Mucosa of descending colon (tissue), 3 donors: ENCODE measurements at regions not wholly inside any gene's neighbourhood (a gene's known extent, or its start where the extent isn't known, plus 50 kb on each side); places are given as distances from the start of the nearest gene placed in this dataset.

Source experiments
- ATAC-seq: fragments of 200-7000 bp; cut with Tn5 transposase; one replicate; pipeline ENCODE4 v1.9.1; 2020; ENCODE audit warnings: mild to moderate bottlenecking, moderate library complexity
- DNase-seq, 3 donors: peaks; one replicate each; pipeline ENCODE4 v3.0.0-alpha.2; 2020
- H3K36me3 ChIP-seq: fragments of 200-600 bp; one replicate; pipeline ENCODE4 v1.8.0; 2021; ENCODE audit warnings: low read depth, mild to moderate bottlenecking
- H3K4me1 ChIP-seq: fragments of 200-600 bp; one replicate; pipeline ENCODE4 v1.8.0; 2021; ENCODE audit warnings: low read depth, mild to moderate bottlenecking
- H3K4me3 ChIP-seq: fragments of 200-600 bp; one replicate; pipeline ENCODE4 v1.8.0; 2021; ENCODE audit warnings: mild to moderate bottlenecking
- H3K9me3 ChIP-seq: fragments of 200-600 bp; one replicate; pipeline ENCODE4 v1.8.0; 2021; ENCODE audit warnings: mild to moderate bottlenecking
- CTCF ChIP-seq: fragments of 200-600 bp; IDR thresholded peaks from one replicate; pipeline ENCODE4 v1.8.0; 2022; ENCODE audit warnings: antibody characterized with exemption, mild to moderate bottlenecking
- intact Hi-C, 2 donors: fragments of 100-400 bp; cut with DNase I in 1 of 2; cut with micrococcal nuclease in 1 of 2; formaldehyde crosslinking; loops; one replicate each; pipeline versions ENCODE4 v1.11.0 to v1.11.1; 2022; cut with DNase I, micrococcal nuclease
- donor health status: DM: no; HTN: no; CAD: no; lungs with moderate emphysema.
- donor health status: DM: no; HTN: no; CAD: no.
- donor health status: DM: no; HTN: yes; CAD: no.

GRCh38 chr18:54764786-54765185 is 63.5 kb upstream of the RAB27B start:
- DNase-seq (no peak), ATAC-seq (no peak)
- no peak overlapping the region for H3K4me3 ChIP-seq
- no peaks in the 10 kb centered on the region for H3K4me1 ChIP-seq
- intact Hi-C loops, result loop anchor here in 1 of 2 donors (5.0 kb wide), 1 partner anchor 52 kb away; no protein-coding TSS in a partner anchor
- no peaks in the 10 kb centered on the region for H3K36me3 ChIP-seq
- no peak for TF ChIP-seq CTCF
- no peaks in the 10 kb centered on the region for H3K9me3 ChIP-seq

- H3K4me1 ChIP-seq, result no peaks in the 10 kb centered on the region
- H3K9me3 ChIP-seq, result no peaks in the 10 kb centered on the region
- ATAC-seq (peak; percentile 42), DNase-seq (no peak)
- no peak for TF ChIP-seq CTCF
- no peak overlapping the region for H3K4me3 ChIP-seq
- H3K36me3 ChIP-seq, result no peaks in the 10 kb centered on the region
- intact Hi-C loops, result loop anchor here in 1 of 2 donors (5.0 kb wide), 1 partner anchor 54 kb away; no protein-coding TSS in a partner anchor
Measured at GRCh38 chr18:54765636-54766375, 62.5 kb upstream of the RAB27B start.

- ATAC-seq, result no peak
- Histone ChIP-seq H3K4me3 (no peak overlapping the region), H3K4me1 (no peaks in the 10 kb centered on the region), H3K9me3 (no peaks in the 10 kb centered on the region), H3K36me3 (no peaks in the 10 kb centered on the region)
- no peak for TF ChIP-seq CTCF
- no peak for DNase-seq
- intact Hi-C loops, result loop anchor here in 1 of 2 donors (5.0 kb wide), 1 partner anchor 54 kb away; no protein-coding TSS in a partner anchor
Measured at GRCh38 chr18:54766634-54767033, 61.6 kb upstream of the RAB27B start.

- peak; percentile 83 for ATAC-seq
- intact Hi-C loops, result loop anchor here in 1 of 2 donors (5.0 kb wide), 1 partner anchor 55 kb away; no protein-coding TSS in a partner anchor
- no peak for DNase-seq
- Histone ChIP-seq H3K4me3 (no peak overlapping the region), H3K36me3 (no peaks in the 10 kb centered on the region), H3K9me3 (no peaks in the 10 kb centered on the region), H3K4me1 (no peaks in the 10 kb centered on the region)
- TF ChIP-seq CTCF, result no peak
Measured at GRCh38 chr18:54767098-54767497, 61.2 kb upstream of the RAB27B start.

GRCh38 chr18:54769526-54770464 is 58.5 kb upstream of the RAB27B start:
- Histone ChIP-seq H3K4me3 (no peak overlapping the region), H3K36me3 (no peaks in the 10 kb centered on the region), H3K4me1 (no peaks in the 10 kb centered on the region), H3K9me3 (no peaks in the 10 kb centered on the region)
- no peak for TF ChIP-seq CTCF
- ATAC-seq, result peak; percentile 51
- no peak for DNase-seq
- intact Hi-C loops, result loop anchor here in 1 of 2 donors (5.0 kb wide), 1 partner anchor 57 kb away; no protein-coding TSS in a partner anchor
